MM.1S (cell line): ENCODE measurements at regions not wholly inside any gene's neighbourhood (a gene's known extent, or its start where the extent isn't known, plus 50 kb on each side); places are given as distances from the start of the nearest gene placed in this dataset.

ENCODE experiments used
- EZH2 ChIP-seq: fragments of 300-600 bp; sonication (generic); optimal IDR thresholded peaks from 2 replicates; pipeline ENCODE3; 2017; ENCODE audit warnings: low read depth, mild to moderate bottlenecking, antibody characterized with exemption, low read length, mixed read lengths
- TF ChIP-seq, protein P1 (sequence below): fragments of 300-600 bp; sonication (generic); IDR thresholded peaks from 2 replicates; pipeline ENCODE4 v1.5.1; 2016; ENCODE audit warnings: antibody characterized with exemption, low read length, mixed read lengths

DNA sequence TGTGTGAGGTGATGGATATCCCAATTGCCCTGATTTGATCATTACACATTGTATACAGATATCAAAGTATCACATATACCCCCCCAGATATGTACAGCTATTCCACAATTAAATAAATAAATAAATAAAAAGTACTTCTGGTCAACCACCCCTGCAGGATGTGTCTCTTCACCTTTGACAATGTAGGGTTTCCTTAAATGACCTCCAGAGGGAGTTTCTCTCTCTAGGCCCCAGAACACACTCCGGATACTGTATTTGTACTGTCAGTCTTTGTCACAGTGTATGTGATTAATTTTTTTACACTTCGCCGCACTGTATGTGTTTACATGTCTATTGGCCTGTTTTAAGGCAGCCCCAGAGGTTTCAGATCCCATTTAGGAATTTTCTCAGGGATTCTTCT, 123.6 kb downstream of the ADCYAP1R1 start:
- no peak for TF ChIP-seq EZH2
- TF ChIP-seq, protein P1, sequence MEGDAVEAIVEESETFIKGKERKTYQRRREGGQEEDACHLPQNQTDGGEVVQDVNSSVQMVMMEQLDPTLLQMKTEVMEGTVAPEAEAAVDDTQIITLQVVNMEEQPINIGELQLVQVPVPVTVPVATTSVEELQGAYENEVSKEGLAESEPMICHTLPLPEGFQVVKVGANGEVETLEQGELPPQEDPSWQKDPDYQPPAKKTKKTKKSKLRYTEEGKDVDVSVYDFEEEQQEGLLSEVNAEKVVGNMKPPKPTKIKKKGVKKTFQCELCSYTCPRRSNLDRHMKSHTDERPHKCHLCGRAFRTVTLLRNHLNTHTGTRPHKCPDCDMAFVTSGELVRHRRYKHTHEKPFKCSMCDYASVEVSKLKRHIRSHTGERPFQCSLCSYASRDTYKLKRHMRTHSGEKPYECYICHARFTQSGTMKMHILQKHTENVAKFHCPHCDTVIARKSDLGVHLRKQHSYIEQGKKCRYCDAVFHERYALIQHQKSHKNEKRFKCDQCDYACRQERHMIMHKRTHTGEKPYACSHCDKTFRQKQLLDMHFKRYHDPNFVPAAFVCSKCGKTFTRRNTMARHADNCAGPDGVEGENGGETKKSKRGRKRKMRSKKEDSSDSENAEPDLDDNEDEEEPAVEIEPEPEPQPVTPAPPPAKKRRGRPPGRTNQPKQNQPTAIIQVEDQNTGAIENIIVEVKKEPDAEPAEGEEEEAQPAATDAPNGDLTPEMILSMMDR: peak; percentile 22; the same call in 1 of the 2 replicates
